ENCODE measurements at regions not wholly inside any gene's neighbourhood (a gene's known extent, or its start where the extent isn't known, plus 50 kb on each side); places are given as distances from the start of the nearest gene placed in this dataset.

GRCh38 chr20:23180451-23180921 is 94.4 kb upstream of the CD93 start:
- no peak for DNase-seq (ENCODE audit: low spot score)

GRCh38 chr20:23179766-23180403 is 93.8 kb upstream of the CD93 start:
- no peak for DNase-seq (ENCODE audit: low spot score)

DNA sequence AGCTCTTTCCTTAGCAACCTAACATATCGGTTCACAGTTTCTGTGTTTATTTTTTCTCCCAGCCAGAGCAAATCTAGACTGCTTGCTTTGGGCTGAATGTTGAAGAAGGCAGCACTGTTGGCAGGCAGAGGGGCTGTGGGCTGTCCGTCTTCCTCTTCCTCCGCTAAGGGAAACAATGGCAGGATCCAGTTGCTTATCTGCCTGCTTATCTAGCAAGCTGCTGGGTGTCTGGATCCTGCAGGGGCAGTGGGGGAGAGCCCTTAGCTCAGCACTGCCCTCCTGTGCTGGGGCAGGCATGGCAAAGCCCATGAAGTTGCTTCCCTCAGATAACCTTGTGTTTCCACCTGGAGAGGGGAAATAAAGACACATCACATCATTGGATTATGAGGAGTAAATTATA is 92.7 kb upstream of the CD93 start:
- no peak for DNase-seq (ENCODE audit: low spot score)

- DNase-seq (ENCODE audit: low spot score): no peak
Observed at GRCh38 chr20:23174821-23175220, 88.7 kb upstream of the CD93 start.

DNA sequence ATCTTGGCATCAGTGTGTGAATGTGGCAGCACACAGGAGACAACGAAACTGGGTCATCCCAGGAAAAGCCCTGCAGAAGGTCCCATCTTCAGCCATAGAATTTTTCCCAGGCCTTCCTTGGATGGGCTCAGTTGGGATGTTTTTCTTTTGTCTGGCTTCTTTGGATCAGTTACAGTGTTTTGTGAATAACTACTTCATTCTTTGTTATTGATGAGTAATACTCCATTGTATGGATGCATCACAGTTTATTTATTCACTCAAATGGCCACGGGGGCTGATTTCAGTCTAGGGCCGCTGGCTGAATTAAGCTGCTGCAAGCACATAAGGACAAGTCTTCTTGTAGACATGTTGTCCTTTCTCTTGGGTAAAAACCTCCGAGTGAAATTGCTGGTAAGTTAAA is 81.3 kb upstream of the CD93 start:
- no peak for DNase-seq (ENCODE audit: low spot score)

GRCh38 chr20:23166563-23166962 is 80.4 kb upstream of the CD93 start:
- DNase-seq (ENCODE audit: low spot score): no peak

DNA sequence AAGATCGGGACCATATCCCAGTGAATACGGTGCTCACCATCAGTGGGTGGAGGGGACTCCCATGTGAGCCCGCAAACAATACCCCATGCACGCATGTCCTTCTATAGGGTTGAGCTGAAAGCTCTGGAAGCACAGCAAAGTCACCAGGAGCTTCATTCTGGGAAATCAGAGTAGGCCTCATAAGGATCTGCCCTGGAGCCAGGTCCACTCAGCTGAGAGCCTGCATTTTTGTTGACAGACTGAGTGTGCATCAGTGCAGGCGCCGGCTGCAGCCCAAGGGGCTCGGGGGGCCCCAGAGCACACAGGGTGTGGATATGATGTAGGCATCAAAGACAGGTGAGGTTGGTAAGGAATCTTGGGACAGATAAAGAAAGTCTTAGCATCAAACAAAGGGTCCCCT is 79.8 kb upstream of the CD93 start:
- DNase-seq (ENCODE audit: low spot score): no peak

DNA sequence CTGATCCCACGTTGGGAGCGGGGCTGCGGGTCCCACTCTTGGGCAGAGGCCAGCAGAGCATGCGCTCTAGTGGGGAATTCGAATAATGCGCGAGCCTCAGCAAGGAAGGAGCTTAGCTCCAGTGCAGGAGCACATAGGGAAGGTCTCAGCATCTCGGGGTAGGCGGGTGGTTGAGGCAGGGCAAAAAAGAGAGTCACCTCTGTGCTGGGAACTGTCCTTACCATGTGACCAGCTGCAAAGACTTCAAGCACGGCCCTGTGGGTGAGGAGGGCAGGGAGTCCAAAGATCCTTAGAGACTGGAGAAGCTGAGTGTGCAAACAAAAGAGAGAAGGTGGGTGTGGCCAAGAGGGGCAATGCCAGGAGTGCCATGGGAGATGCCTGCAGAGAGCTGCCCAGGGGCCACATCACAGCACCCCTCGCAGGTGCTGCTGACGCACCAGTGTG is 79.2 kb upstream of the CD93 start:
- no peak for DNase-seq (ENCODE audit: low spot score)

DNA sequence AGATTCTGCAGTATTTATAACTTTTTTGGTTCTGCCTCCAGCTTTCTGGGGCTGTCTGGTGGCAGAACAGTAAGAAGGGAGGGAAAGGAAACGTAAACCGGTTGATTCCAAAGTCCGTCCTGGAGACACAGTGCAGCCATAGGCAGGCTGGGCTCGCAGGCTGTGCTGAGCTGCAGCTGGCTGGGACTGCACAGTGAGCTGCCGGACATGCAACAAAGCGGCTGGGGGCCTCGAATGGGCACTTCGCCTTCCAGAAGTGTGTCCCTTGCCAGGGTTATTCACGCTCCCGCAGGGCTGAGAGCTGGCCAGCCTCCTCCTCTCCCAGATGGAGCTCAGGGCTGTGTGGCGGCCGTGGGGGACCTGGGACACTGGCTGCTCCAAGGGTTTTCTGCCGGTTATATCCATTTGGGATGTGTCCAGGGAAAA is 78.1 kb upstream of the CD93 start:
- peak; percentile 90 for DNase-seq (ENCODE audit: low spot score)

DNA sequence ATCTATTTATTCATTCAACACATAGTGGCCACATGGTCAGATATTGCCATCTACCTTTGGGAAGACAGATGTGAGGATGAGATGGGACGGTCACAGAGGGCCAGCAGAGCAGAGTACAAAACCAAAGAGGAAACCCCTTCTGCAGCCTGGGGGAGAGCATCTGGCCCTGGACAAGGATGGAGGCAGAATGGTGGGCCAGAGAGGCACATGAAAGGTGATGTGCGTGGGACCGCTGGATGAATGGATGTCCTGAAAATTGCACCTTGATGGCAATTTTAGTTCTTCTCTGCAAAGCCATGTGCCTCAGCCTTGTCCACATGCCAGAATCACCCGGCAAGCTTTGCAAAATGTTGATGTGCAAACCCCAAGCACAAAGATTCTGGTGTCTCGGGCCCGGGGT is 77.4 kb upstream of the CD93 start:
- DNase-seq (ENCODE audit: low spot score): no peak

DNA sequence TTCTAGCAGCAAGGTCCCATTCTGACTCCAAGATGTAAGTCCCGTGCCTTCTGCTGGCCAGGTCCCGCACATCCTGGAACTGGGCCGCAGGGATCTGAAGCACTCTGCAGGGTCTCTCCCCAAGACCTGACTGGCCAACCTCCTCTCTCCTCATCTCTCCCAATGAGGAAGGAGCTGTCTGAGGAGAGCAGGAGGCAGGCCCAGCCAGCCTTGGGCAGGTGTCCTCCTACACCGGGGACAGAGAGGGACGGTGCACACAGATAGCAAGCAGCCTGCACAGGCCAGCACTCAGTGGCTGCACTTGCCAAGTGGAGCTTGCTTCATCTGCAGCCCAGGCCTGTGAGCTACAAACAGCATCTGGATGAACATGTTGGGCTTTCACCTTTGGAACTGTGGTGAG is 76.8 kb upstream of the CD93 start:
- DNase-seq (ENCODE audit: low spot score): peak; percentile 87

DNA sequence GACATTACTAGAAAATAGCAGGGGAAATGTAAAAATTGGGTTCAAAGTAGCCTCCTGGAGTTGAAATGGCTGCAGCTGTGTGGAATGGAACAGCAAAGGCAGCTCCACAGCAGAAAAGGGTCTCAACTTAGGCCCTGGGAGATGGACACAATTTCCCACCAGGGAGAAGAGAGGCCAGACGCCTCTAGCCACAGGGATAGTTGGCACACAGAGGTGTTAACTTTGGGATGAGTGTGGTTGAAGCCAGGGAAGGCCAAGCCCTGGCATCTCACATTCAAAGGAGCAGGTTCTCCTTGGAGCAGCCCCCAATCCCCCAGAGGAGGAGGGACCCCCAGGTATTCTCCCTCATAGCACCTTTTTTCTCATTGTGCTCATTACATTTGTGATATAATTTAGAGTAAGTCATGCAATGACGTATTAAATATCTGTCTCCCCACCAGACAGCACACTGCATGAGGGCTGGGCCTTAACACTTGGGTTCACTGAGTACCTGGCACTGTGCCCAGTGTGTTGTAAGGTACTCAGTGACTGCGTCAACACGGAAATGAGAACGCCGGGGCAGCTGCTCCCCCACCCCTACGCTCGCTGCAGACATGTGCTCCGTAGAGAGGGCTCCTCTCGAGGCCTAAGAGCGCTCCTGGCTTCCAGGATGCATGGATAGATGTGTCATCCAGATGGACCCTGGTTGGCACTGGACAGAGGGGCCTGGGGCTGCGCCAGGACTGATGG is 76.0 kb upstream of the CD93 start:
- peak; percentile 92 for DNase-seq (ENCODE audit: low spot score)

GRCh38 chr20:23161244-23161891 is 75.2 kb upstream of the CD93 start:
- DNase-seq (ENCODE audit: low spot score): no peak

GRCh38 chr20:23160536-23161243 is 74.6 kb upstream of the CD93 start:
- peak; percentile 53 for DNase-seq (ENCODE audit: low spot score)

GRCh38 chr20:23159947-23160318 is 73.8 kb upstream of the CD93 start:
- DNase-seq (ENCODE audit: low spot score): no peak

DNA sequence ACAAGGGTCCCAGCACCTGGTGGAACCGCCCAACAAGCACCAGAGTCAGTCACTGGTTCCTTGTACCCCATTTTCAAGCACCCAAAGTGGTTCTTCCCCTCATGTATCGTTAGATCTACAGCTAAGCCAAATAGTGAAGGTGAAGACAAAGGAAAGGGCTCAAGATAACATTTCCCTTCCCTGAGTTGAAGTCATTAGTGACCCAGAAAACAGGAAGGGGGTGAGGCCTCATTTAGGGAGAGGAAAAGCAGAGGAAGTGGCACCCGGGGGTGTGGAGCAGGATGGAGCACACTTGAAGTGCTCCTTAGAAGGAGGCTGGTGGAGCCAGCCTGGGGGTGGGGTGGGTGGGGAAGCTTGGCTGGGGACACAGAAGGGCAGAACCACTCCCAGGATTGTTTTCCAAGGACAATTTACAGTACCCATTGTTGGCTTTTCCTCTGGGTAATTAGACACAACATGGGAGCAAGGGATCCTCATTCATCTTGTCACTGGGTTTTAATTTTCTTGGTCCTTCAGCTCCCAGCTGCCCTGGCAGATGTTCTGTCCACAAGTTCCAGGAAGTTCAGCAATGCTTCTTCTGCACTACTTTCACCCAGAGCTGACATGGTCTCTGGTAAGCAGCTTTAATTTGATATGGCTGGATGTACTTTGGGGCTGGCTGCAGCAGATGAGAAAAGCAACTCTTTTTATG is 73.3 kb upstream of the CD93 start:
- peak; percentile 86 for DNase-seq (ENCODE audit: low spot score)

DNA sequence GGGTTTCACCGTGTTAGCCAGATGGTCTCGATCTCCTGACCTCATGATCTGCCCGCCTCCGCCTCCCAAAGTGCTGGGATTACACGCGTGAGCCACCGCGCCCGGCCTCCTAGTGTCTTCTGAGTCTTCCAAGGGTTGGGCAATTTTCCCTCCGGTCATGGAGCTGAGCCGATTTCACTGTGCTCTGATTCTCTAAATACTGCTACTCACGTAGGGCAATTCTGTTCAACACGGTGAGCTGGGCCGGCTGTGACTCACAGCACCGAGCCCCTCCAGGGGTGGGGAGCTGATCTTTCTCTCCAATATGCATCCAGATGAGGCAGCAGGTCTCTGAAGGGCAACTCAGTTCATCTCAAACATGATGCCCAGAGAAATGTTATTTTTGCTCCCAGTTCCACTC is 71.6 kb upstream of the CD93 start:
- DNase-seq (ENCODE audit: low spot score): peak; percentile 55

GRCh38 chr20:23156842-23157423 is 70.8 kb upstream of the CD93 start:
- DNase-seq (ENCODE audit: low spot score): no peak

- peak; percentile 47 for DNase-seq (ENCODE audit: low spot score)
Observed at GRCh38 chr20:23156170-23156841, 70.2 kb upstream of the CD93 start.

GRCh38 chr20:23155141-23155590 is 69.0 kb upstream of the CD93 start:
- DNase-seq (ENCODE audit: low spot score): no peak

Data from mesenteric fat pad (tissue), 1 donor.